ENCODE measurements at regions not wholly inside any gene's neighbourhood (a gene's known extent, or its start where the extent isn't known, plus 50 kb on each side); places are given as distances from the start of the nearest gene placed in this dataset.

DNA sequence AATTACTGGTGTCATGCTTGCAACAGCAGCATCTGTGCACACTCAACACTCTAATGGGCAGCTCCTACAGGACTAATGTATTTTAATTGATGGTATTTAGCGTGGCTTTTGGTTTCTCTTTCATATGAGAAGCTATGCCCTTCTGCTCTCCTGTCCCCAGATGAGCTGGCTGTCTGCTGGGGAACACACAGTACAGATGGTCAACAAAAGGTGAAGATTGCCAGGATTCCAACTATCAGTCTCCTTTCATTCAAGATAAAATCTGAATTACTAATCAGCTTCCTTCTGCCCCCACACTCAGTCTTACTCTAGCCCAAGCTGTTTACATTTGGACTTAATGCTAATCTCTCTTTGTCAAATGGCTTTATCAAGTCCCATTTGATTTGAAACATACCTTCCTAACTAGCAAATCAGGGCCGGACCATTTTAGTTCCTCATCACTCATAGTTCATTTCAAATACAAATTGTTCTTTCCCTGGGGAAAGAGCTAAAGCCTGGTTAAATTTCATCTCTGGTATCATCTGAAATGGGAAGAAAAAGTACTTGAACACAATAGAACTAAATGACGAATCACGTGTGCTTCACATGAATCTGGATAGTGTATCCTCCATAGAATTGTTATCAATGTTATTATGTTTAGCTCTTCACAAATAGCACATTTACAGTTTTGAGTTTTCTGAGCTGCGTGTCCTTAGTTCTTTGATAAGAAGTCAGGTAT is 988.0 kb downstream of the PCDH17 start:
- Histone ChIP-seq H4K20me1 (ENCODE audit: insufficient read depth) (no peaks in the 10 kb centered on the region), H3K79me2 (ENCODE audit: low read depth) (no peaks in the 10 kb centered on the region), H3K4me3 (no peak overlapping the region), H3K4me1 (replicated peaks; ENCODE audit: insufficient read depth) (no peaks in the 10 kb centered on the region), H3K9me3 (ENCODE audit: insufficient read depth, low read depth) (no peaks in the 10 kb centered on the region), H3K4me2 (no peak overlapping the region), H3K27me3 (ENCODE audit: insufficient read depth, low read depth) (no peaks in the 10 kb centered on the region), H3K36me3 (ENCODE audit: low read depth) (no peaks in the 10 kb centered on the region), H2AFZ (no peak overlapping the region), H3K9me2 (ENCODE audit: insufficient read depth) (no peaks in the 10 kb centered on the region), H3F3A (ENCODE audit: insufficient read depth, low read depth) (no peaks in the 10 kb centered on the region), H3K27ac (no peak overlapping the region)
- intact Hi-C loops (cut with micrococcal nuclease; ENCODE audit: unreplicated experiment): no loop called here
- no TSS peak for BruUV-seq (replicated peaks)
- no peak for DNase-seq
- ChIA-PET CTCF (no interaction called here), POLR2A (ENCODE audit: unreplicated experiment) (no interaction called here)
- TF ChIP-seq, protein P1, sequence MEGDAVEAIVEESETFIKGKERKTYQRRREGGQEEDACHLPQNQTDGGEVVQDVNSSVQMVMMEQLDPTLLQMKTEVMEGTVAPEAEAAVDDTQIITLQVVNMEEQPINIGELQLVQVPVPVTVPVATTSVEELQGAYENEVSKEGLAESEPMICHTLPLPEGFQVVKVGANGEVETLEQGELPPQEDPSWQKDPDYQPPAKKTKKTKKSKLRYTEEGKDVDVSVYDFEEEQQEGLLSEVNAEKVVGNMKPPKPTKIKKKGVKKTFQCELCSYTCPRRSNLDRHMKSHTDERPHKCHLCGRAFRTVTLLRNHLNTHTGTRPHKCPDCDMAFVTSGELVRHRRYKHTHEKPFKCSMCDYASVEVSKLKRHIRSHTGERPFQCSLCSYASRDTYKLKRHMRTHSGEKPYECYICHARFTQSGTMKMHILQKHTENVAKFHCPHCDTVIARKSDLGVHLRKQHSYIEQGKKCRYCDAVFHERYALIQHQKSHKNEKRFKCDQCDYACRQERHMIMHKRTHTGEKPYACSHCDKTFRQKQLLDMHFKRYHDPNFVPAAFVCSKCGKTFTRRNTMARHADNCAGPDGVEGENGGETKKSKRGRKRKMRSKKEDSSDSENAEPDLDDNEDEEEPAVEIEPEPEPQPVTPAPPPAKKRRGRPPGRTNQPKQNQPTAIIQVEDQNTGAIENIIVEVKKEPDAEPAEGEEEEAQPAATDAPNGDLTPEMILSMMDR (conservative IDR thresholded peaks at IDR 0.05): no peak
- TF ChIP-seq EZH2 (IDR thresholded peaks at IDR 0.05; ENCODE audit: low read depth): no peak

DNA sequence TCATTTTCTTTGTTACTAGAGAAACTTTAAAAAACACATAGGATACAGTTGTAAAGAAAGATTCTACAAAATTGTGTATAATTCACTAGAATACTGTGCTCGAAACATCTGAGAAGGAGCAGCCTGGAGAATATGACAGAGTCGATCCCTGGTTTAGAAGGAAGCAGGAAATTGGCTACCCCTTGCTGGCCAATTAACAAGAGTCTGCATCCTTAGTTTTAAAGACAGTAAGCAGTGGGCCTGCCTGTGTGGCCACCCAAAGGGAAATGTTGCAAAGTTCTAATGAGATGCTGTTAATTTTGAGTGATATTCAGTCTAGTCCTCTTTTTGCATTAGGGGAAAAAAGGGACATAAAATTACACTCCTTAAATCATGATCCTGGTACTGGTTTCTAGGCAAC is 988.6 kb downstream of the PCDH17 start:
- Histone ChIP-seq H3K27ac (no peak overlapping the region), H3K4me3 (no peak overlapping the region), H3K79me2 (ENCODE audit: low read depth) (no peaks in the 10 kb centered on the region), H3K4me1 (replicated peaks; ENCODE audit: insufficient read depth) (no peaks in the 10 kb centered on the region), H2AFZ (no peak overlapping the region), H3K9me2 (ENCODE audit: insufficient read depth) (no peaks in the 10 kb centered on the region), H3K4me2 (no peak overlapping the region), H3F3A (ENCODE audit: insufficient read depth, low read depth) (no peaks in the 10 kb centered on the region), H4K20me1 (ENCODE audit: insufficient read depth) (no peaks in the 10 kb centered on the region), H3K36me3 (ENCODE audit: low read depth) (no peaks in the 10 kb centered on the region), H3K27me3 (ENCODE audit: insufficient read depth, low read depth) (no peaks in the 10 kb centered on the region), H3K9me3 (ENCODE audit: insufficient read depth, low read depth) (no peaks in the 10 kb centered on the region)
- TF ChIP-seq, protein P1 (conservative IDR thresholded peaks at IDR 0.05): no peak
- TF ChIP-seq EZH2 (IDR thresholded peaks at IDR 0.05; ENCODE audit: low read depth): no peak
- CTCF ChIA-PET: no interaction called here
- intact Hi-C loops (cut with micrococcal nuclease; ENCODE audit: unreplicated experiment): no loop called here
- POLR2A ChIA-PET (ENCODE audit: unreplicated experiment): no interaction called here
- DNase-seq: no peak
- BruUV-seq (replicated peaks): no TSS peak

DNA sequence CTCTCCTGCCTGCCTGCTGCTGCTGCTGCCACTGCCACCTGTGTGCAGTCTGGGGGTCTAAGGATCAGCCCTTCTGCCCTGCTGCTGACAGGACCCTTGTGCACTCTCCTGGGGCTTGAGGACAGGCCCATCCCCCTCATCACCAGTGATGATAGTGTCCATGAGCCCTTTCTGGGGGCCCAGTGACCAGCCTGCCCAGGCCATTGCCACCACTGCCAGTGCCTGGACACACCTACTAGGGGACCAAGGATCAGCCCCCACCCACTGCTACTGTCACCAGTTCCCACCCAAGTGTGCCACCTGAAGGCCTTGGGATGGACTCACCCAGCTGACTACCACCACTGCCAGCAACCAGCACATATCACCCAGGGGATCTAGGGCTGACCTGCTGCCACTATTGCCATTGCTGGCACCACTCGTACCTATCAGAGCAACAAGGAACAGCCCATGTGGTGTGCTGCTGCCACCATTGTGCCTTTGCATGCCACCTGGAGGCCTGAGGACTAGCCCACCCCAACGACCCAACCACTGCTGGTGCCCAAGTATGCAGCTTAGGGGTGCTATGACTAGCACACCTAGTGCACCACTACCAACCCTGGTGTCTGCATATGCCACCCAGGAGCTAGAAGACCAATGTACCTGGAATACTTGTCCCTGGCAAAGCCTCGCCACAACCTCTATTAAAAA is 994.3 kb downstream of the PCDH17 start:
- TF ChIP-seq, protein P1 (conservative IDR thresholded peaks at IDR 0.05): no peak
- no peak for TF ChIP-seq EZH2 (IDR thresholded peaks at IDR 0.05; ENCODE audit: low read depth)
- H3K4me2 ChIP-seq: no peak overlapping the region
- H3K27ac ChIP-seq: no peak overlapping the region
- H2AFZ ChIP-seq: no peak overlapping the region
- no peaks in the 10 kb centered on the region for H3K9me3 ChIP-seq (ENCODE audit: insufficient read depth, low read depth)
- intact Hi-C loops (cut with micrococcal nuclease; ENCODE audit: unreplicated experiment): no loop called here
- H3K4me3 ChIP-seq: no peak overlapping the region
- H3K79me2 ChIP-seq (ENCODE audit: low read depth): no peaks in the 10 kb centered on the region
- no peaks in the 10 kb centered on the region for H3K27me3 ChIP-seq (ENCODE audit: insufficient read depth, low read depth)
- DNase-seq: no peak
- ChIA-PET CTCF (no interaction called here), POLR2A (ENCODE audit: unreplicated experiment) (no interaction called here)
- no peaks in the 10 kb centered on the region for H3K36me3 ChIP-seq (ENCODE audit: low read depth)
- H4K20me1 ChIP-seq (ENCODE audit: insufficient read depth): no peaks in the 10 kb centered on the region
- BruUV-seq (replicated peaks): no TSS peak
- no peaks in the 10 kb centered on the region for H3K4me1 ChIP-seq (replicated peaks; ENCODE audit: insufficient read depth)
- no peaks in the 10 kb centered on the region for H3K9me2 ChIP-seq (ENCODE audit: insufficient read depth)
- H3F3A ChIP-seq (ENCODE audit: insufficient read depth, low read depth): no peaks in the 10 kb centered on the region
